WTC11 (cell line): ENCODE measurements at regions not wholly inside any gene's neighbourhood (a gene's known extent, or its start where the extent isn't known, plus 50 kb on each side); places are given as distances from the start of the nearest gene placed in this dataset.

ENCODE experiments used
- ATAC-seq: fragments of 200-7000 bp; cut with Tn5 transposase; 2 replicates; pipeline ENCODE4 v1.10.0; 2021; ENCODE audit warnings: mild to moderate bottlenecking, moderate library complexity
- CTCF ChIA-PET: fragments of 300-600 bp; sonication (Branson Sonifier 250); formaldehyde crosslinking; loops from one replicate; lab custom pipeline; 2021; ENCODE audit warnings: antibody characterized with exemption; lab: Charles Lee
- POLR2A ChIA-PET: fragments of 350-600 bp; sonication (Branson Sonifier 250); formaldehyde crosslinking; loops from one replicate; lab custom pipeline; 2021; ENCODE audit warnings: antibody characterized with exemption; lab: Charles Lee
- DNase-seq: peaks from one replicate; pipeline ENCODE4 v3.0.0; 2021; ENCODE audit warnings: low spot score
- H3K27ac Mint-ChIP-seq: 2 replicates; pipeline ENCODE4 v1.8.0; 2021; ENCODE audit warnings: mixed read lengths
- H3K27me3 Mint-ChIP-seq: 2 replicates; pipeline ENCODE4 v1.8.0; 2021; ENCODE audit warnings: low read depth, mild to moderate bottlenecking, moderate library complexity, mixed read lengths
- H3K36me3 Mint-ChIP-seq: 2 replicates; pipeline ENCODE4 v1.8.0; 2021; ENCODE audit warnings: mixed read lengths
- H3K4me1 Mint-ChIP-seq: 2 replicates; pipeline ENCODE4 v1.8.0; 2022; ENCODE audit warnings: mixed read lengths
- H3K4me3 Mint-ChIP-seq: 2 replicates; pipeline ENCODE4 v1.8.0; 2021; ENCODE audit warnings: mild to moderate bottlenecking, moderate library complexity, mixed read lengths
- H3K9me3 Mint-ChIP-seq: 2 replicates; pipeline ENCODE4 v1.8.0; 2021; ENCODE audit warnings: mixed read lengths
- EMX1 ChIP-seq: fragments of 250-450 bp; sonication (Bioruptor Pico); IDR thresholded peaks from 2 replicates; pipeline ENCODE4 v1.8.0; 2021; ENCODE audit warnings: mild to moderate bottlenecking
- ERG ChIP-seq: fragments of 250-450 bp; sonication (Bioruptor Pico); IDR thresholded peaks from 2 replicates; pipeline ENCODE4 v1.8.0; 2021; ENCODE audit warnings: mild to moderate bottlenecking
- ESRRA ChIP-seq: sonication (generic); formaldehyde crosslinking; IDR thresholded peaks from 2 replicates; pipeline ENCODE4 v1.8.1; 2022; ENCODE audit warnings: mild to moderate bottlenecking, missing genetic modification reagents, borderline replicate concordance
- FOXJ3 ChIP-seq: sonication (generic); formaldehyde crosslinking; IDR thresholded peaks from 2 replicates; pipeline ENCODE4 v1.9.0; 2021; ENCODE audit warnings: missing genetic modification reagents, mild to moderate bottlenecking, borderline replicate concordance
- FOXP1 ChIP-seq: sonication (generic); formaldehyde crosslinking; IDR thresholded peaks from 2 replicates; pipeline ENCODE4 v1.8.0; 2022; ENCODE audit warnings: missing genetic modification reagents, mild to moderate bottlenecking, moderate library complexity, borderline replicate concordance
- GRHL2 ChIP-seq: fragments of 250-450 bp; sonication (Bioruptor Pico); IDR thresholded peaks from 2 replicates; pipeline ENCODE4 v1.8.0; 2022; ENCODE audit warnings: mild to moderate bottlenecking, moderate library complexity; ENCODE audit not compliant: insufficient replicate concordance, severe bottlenecking
- GTF2I ChIP-seq: fragments of 250-450 bp; sonication (Bioruptor Pico); conservative IDR thresholded peaks from 2 replicates; pipeline ENCODE4 v1.4.0; 2021; ENCODE audit warnings: mild to moderate bottlenecking
- JUN ChIP-seq: sonication (generic); formaldehyde crosslinking; IDR thresholded peaks from 2 replicates; pipeline ENCODE4 v1.8.0; 2023; ENCODE audit warnings: mild to moderate bottlenecking, missing genetic modification reagents
- MLX ChIP-seq: sonication (generic); formaldehyde crosslinking; IDR thresholded peaks from 2 replicates; pipeline ENCODE4 v1.8.1; 2023; ENCODE audit warnings: mild to moderate bottlenecking, missing genetic modification reagents, moderate library complexity
- PREB ChIP-seq: sonication (generic); formaldehyde crosslinking; IDR thresholded peaks from 2 replicates; pipeline ENCODE4 v1.8.1; 2022; ENCODE audit warnings: mild to moderate bottlenecking, missing genetic modification reagents, moderate library complexity, borderline replicate concordance
- SP1 ChIP-seq: sonication (generic); formaldehyde crosslinking; conservative IDR thresholded peaks from 2 replicates; pipeline ENCODE4 v1.8.1; 2022; ENCODE audit warnings: missing genetic modification reagents
- ZNF281 ChIP-seq: sonication (generic); formaldehyde crosslinking; IDR thresholded peaks from 2 replicates; pipeline ENCODE4 v1.8.0; 2023; ENCODE audit warnings: mild to moderate bottlenecking, missing genetic modification reagents
- ZNF423 ChIP-seq: fragments of 250-450 bp; sonication (Bioruptor Pico); IDR thresholded peaks from 2 replicates; pipeline ENCODE4 v2.1.2; 2022; ENCODE audit warnings: mild to moderate bottlenecking, moderate library complexity
- TF ChIP-seq, protein P1 (sequence below): sonication (generic); formaldehyde crosslinking; IDR thresholded peaks from 2 replicates; pipeline ENCODE4 v1.8.1; 2023; ENCODE audit warnings: mild to moderate bottlenecking, moderate library complexity, missing genetic modification reagents
- TF ChIP-seq, protein P2 (sequence below): sonication (generic); formaldehyde crosslinking; IDR thresholded peaks from 2 replicates; pipeline ENCODE4 v1.8.1; 2023; ENCODE audit warnings: mild to moderate bottlenecking, missing genetic modification reagents, moderate library complexity
- TF ChIP-seq, protein P3 (sequence below): fragments of 200-600 bp; IDR thresholded peaks from 2 replicates; pipeline ENCODE4 v1.8.0; 2022; ENCODE audit warnings: antibody characterized with exemption

- ChIA-PET CTCF (no interaction called here), POLR2A (interaction anchor here (0.5 kb wide), 1 partner anchor 1614 kb away, joined by 4 read pairs; no protein-coding TSS in a partner anchor)
- Mint-ChIP-seq H3K4me3 (no peak overlapping the region), H3K27ac (no peak overlapping the region), H3K27me3 (peaks cover 4% of the 10 kb centered on the region; the same call in 1 of the 2 replicates), H3K4me1 (peaks cover 6% of the 10 kb centered on the region), H3K9me3 (peaks cover 28% of the 10 kb centered on the region), H3K36me3 (peaks cover 10% of the 10 kb centered on the region)
- ATAC-seq (no peak), DNase-seq (no peak)
- TF ChIP-seq GRHL2 (CRISPR knock-in tag): no peak
- no peak for TF ChIP-seq FOXJ3 (CRISPR knock-in tag)
- TF ChIP-seq ZNF281 (CRISPR knock-in tag): no peak
- TF ChIP-seq, protein P1, sequence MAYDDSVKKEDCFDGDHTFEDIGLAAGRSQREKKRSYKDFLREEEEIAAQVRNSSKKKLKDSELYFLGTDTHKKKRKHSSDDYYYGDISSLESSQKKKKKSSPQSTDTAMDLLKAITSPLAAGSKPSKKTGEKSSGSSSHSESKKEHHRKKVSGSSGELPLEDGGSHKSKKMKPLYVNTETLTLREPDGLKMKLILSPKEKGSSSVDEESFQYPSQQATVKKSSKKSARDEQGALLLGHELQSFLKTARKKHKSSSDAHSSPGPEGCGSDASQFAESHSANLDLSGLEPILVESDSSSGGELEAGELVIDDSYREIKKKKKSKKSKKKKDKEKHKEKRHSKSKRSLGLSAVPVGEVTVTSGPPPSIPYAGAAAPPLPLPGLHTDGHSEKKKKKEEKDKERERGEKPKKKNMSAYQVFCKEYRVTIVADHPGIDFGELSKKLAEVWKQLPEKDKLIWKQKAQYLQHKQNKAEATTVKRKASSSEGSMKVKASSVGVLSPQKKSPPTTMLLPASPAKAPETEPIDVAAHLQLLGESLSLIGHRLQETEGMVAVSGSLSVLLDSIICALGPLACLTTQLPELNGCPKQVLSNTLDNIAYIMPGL: no peak
- TF ChIP-seq ZNF423: no peak
- no peak for TF ChIP-seq JUN (CRISPR knock-in tag)
Measured at GRCh38 chr18:78826631-78827030, 153.0 kb upstream of the SALL3 start.

DNA sequence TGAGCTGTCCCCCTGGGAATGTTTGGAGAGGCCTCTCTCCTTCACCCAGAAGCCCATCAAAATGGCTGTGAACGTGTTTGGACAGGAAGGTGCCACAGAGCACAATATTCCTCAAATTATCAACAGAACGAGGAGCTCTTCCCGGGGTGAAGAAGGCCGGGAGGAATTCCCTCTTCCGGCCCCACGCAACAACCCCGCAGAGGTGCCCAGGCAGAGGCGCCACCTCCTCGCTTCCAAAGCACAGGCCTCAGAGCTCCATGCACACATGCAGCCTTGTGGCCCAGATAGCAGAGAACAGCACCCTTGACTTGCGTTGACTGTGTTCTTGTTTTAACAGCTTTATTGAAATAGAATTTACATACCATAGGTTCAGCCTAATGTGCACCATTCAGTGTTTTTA is 152.5 kb upstream of the SALL3 start:
- POLR2A ChIA-PET: no interaction called here
- DNase-seq: no peak
- Mint-ChIP-seq H3K9me3 (peaks cover 28% of the 10 kb centered on the region), H3K36me3 (peaks cover 10% of the 10 kb centered on the region)
- ATAC-seq: no peak
- TF ChIP-seq ERG (CRISPR knock-in tag) (no peak), GTF2I (CRISPR knock-in tag) (no peak), EMX1 (no peak), JUN (CRISPR knock-in tag) (no peak), FOXP1 (CRISPR knock-in tag) (no peak), PREB (no peak), MLX (CRISPR knock-in tag) (no peak), SP1 (no peak), ESRRA (CRISPR knock-in tag) (no peak)
- TF ChIP-seq, protein P2, sequence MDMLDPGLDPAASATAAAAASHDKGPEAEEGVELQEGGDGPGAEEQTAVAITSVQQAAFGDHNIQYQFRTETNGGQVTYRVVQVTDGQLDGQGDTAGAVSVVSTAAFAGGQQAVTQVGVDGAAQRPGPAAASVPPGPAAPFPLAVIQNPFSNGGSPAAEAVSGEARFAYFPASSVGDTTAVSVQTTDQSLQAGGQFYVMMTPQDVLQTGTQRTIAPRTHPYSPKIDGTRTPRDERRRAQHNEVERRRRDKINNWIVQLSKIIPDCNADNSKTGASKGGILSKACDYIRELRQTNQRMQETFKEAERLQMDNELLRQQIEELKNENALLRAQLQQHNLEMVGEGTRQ (CRISPR knock-in tag): no peak
- TF ChIP-seq, protein P3, sequence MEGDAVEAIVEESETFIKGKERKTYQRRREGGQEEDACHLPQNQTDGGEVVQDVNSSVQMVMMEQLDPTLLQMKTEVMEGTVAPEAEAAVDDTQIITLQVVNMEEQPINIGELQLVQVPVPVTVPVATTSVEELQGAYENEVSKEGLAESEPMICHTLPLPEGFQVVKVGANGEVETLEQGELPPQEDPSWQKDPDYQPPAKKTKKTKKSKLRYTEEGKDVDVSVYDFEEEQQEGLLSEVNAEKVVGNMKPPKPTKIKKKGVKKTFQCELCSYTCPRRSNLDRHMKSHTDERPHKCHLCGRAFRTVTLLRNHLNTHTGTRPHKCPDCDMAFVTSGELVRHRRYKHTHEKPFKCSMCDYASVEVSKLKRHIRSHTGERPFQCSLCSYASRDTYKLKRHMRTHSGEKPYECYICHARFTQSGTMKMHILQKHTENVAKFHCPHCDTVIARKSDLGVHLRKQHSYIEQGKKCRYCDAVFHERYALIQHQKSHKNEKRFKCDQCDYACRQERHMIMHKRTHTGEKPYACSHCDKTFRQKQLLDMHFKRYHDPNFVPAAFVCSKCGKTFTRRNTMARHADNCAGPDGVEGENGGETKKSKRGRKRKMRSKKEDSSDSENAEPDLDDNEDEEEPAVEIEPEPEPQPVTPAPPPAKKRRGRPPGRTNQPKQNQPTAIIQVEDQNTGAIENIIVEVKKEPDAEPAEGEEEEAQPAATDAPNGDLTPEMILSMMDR: no peak
- TF ChIP-seq, all 79 proteins: peak for 0
- Mint-ChIP-seq H3K4me3 (no peak overlapping the region), H3K4me1 (peaks cover 6% of the 10 kb centered on the region), H3K27ac (no peak overlapping the region), H3K27me3 (peaks cover 4% of the 10 kb centered on the region; the same call in 1 of the 2 replicates)
- CTCF ChIA-PET: no interaction called here
